Neural cell (in vitro differentiated cells): ENCODE measurements at regions not wholly inside any gene's neighbourhood (a gene's known extent, or its start where the extent isn't known, plus 50 kb on each side); places are given as distances from the start of the nearest gene placed in this dataset.

Experiments
- EP300 ChIP-seq: fragments of 450-650 bp; conservative IDR thresholded peaks from 2 replicates; pipeline ENCODE4 v1.6.1; 2014; ENCODE audit warnings: antibody characterized with exemption, mild to moderate bottlenecking, moderate library complexity; ENCODE audit not compliant: poor library complexity, severe bottlenecking
- EZH2 ChIP-seq: fragments of 200-600, 300-800 bp; shearing (Covaris generic), sonication (generic); IDR thresholded peaks from 2 replicates; pipeline ENCODE4 v1.6.1; 2014; ENCODE audit warnings: antibody characterized with exemption, low read length, borderline replicate concordance, mild to moderate bottlenecking; ENCODE audit not compliant: insufficient read depth, poor library complexity, severe bottlenecking
- MXI1 ChIP-seq: fragments of 450-650 bp; conservative IDR thresholded peaks from 2 replicates; pipeline ENCODE4 v1.6.1; 2014; ENCODE audit warnings: antibody characterized with exemption, mild to moderate bottlenecking; ENCODE audit not compliant: poor library complexity, severe bottlenecking
- POLR2AphosphoS5 ChIP-seq: IDR thresholded peaks from 2 replicates; pipeline ENCODE4 v1.6.1; 2012
- RAD21 ChIP-seq: fragments of 450-650 bp; conservative IDR thresholded peaks from 2 replicates; pipeline ENCODE4 v1.6.1; 2014; ENCODE audit warnings: antibody characterized with exemption, mild to moderate bottlenecking, moderate library complexity
- REST ChIP-seq: IDR thresholded peaks from 2 replicates; pipeline ENCODE4 v1.6.1; 2012; ENCODE audit warnings: borderline replicate concordance
- SMC3 ChIP-seq: fragments of 450-650 bp; conservative IDR thresholded peaks from 2 replicates; pipeline ENCODE4 v1.6.1; 2014; ENCODE audit warnings: antibody characterized with exemption, mild to moderate bottlenecking, moderate library complexity; ENCODE audit not compliant: poor library complexity
- TAF1 ChIP-seq: IDR thresholded peaks from 2 replicates; pipeline ENCODE4 v1.6.1; 2012; ENCODE audit warnings: low read depth
- TF ChIP-seq, protein P1 (sequence below): fragments of 450-650 bp; IDR thresholded peaks from 2 replicates; pipeline ENCODE4 v1.5.1; 2014; ENCODE audit warnings: antibody characterized with exemption, mild to moderate bottlenecking, moderate library complexity; ENCODE audit not compliant: poor library complexity, severe bottlenecking

- TF ChIP-seq TAF1, result no peak
- TF ChIP-seq EZH2, result no peak
- TF ChIP-seq, protein P1, sequence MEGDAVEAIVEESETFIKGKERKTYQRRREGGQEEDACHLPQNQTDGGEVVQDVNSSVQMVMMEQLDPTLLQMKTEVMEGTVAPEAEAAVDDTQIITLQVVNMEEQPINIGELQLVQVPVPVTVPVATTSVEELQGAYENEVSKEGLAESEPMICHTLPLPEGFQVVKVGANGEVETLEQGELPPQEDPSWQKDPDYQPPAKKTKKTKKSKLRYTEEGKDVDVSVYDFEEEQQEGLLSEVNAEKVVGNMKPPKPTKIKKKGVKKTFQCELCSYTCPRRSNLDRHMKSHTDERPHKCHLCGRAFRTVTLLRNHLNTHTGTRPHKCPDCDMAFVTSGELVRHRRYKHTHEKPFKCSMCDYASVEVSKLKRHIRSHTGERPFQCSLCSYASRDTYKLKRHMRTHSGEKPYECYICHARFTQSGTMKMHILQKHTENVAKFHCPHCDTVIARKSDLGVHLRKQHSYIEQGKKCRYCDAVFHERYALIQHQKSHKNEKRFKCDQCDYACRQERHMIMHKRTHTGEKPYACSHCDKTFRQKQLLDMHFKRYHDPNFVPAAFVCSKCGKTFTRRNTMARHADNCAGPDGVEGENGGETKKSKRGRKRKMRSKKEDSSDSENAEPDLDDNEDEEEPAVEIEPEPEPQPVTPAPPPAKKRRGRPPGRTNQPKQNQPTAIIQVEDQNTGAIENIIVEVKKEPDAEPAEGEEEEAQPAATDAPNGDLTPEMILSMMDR, result no peak
- no peak for TF ChIP-seq POLR2AphosphoS5
- TF ChIP-seq EP300, result no peak
- no peak for TF ChIP-seq RAD21
- TF ChIP-seq SMC3, result no peak
- no peak for TF ChIP-seq MXI1
- TF ChIP-seq REST, result no peak
Observed at GRCh38 chr10:94112321-94112720, 118.6 kb downstream of the PLCE1 start.
